K562 (cell line): ENCODE measurements at regions not wholly inside any gene's neighbourhood (a gene's known extent, or its start where the extent isn't known, plus 50 kb on each side); places are given as distances from the start of the nearest gene placed in this dataset.

Experiments
- ATAC-seq: fragments of 200-7000 bp; cut with Tn5 transposase; 3 replicates; pipeline ENCODE4 v1.9.1; 2020; ENCODE audit warnings: moderate library complexity
- BruUV-seq: library from RNA; stranded (reverse); fragments of 400-500 nt; replicated peaks from 2 replicates; lab custom pipeline; 2021; lab: Mats Ljungman, UMichigan
- CTCF ChIA-PET: fragments of 300-600 bp; formaldehyde crosslinking; extraction: SDS; loops from one replicate; lab custom pipeline; 2021; ENCODE audit warnings: low intra/inter-chr PET ratio; lab: Yijun Ruan, JAX
- POLR2A ChIA-PET: fragments of 300-600, 350-650 bp; sonication (Branson Sonifier 250); formaldehyde crosslinking; extraction: SDS; loops from one replicate; lab custom pipeline; 2021; ENCODE audit warnings: antibody characterized with exemption, inconsistent platforms; lab: Yijun Ruan, JAX
- DNase-seq, 4 experiments: peaks; one replicate each; pipeline versions ENCODE4 v3.0.0 to v3.0.0-alpha.2; 2011 to 2018; ENCODE audit warnings: low spot score in 3 of 4, mixed read lengths in 3 of 4; ENCODE audit errors: extremely low read depth in 1 of 4
- FAIRE-seq: peaks from 2 replicates; lab custom pipeline; 2011; peaks lifted over from hg19 to GRCh38; lab: Jason Lieb, UNC
- H2AFZ ChIP-seq: 2 replicates; pipeline ENCODE4 v1.6.0; 2011; ENCODE audit warnings: low read depth, low read length, control low read depth, inconsistent platforms
- H3K27ac ChIP-seq: fragments of 200-600 bp; 3 replicates; pipeline ENCODE4 v1.8.0; 2011; ENCODE audit warnings: low read depth, mild to moderate bottlenecking, control low read depth, inconsistent platforms, low read length, moderate library complexity, mixed read lengths; ENCODE audit errors: extremely low read depth
- H3K27me3 ChIP-seq, 2 experiments: fragments of 300-600 bp in 1 of 2; 2 replicates in 1 of 2; 3 replicates in 1 of 2; pipeline versions ENCODE4 v1.6.0 to v1.8.0; 2011; ENCODE audit warnings: inconsistent platforms in 2 of 2, low read length in 2 of 2, mild to moderate bottlenecking in 1 of 2, mixed read lengths in 1 of 2, moderate library complexity in 1 of 2; ENCODE audit not compliant: control insufficient read depth in 2 of 2, insufficient read depth in 2 of 2
- H3K36me3 ChIP-seq: fragments of 300-600 bp; 3 replicates; pipeline ENCODE4 v1.8.0; 2011; ENCODE audit warnings: mild to moderate bottlenecking, low read length, inconsistent platforms; ENCODE audit not compliant: control insufficient read depth, insufficient read depth
- H3K4me1 ChIP-seq, 2 experiments: fragments of 200-600 bp in 1 of 2; replicated peaks in 1 of 2; 2 replicates in 1 of 2; 3 replicates in 1 of 2; pipeline versions ENCODE4 v1.5.1 to v1.8.0; 2011; ENCODE audit warnings: inconsistent platforms in 2 of 2, low read length in 2 of 2, mild to moderate bottlenecking in 1 of 2, mixed read lengths in 1 of 2, moderate library complexity in 1 of 2; ENCODE audit not compliant: control insufficient read depth in 2 of 2, insufficient read depth in 2 of 2
- H3K4me2 ChIP-seq: 2 replicates; pipeline ENCODE4 v1.6.1; 2011; ENCODE audit warnings: low read length, control low read depth, inconsistent platforms, mixed read lengths; ENCODE audit not compliant: insufficient read depth
- H3K4me3 ChIP-seq: fragments of 200-600 bp; sonication (generic), shearing (Covaris generic); 2 replicates; pipeline ENCODE4 v1.5.1; 2016; ENCODE audit warnings: control low read depth, inconsistent platforms
- H3K79me2 ChIP-seq: fragments of 200-600 bp; 3 replicates; pipeline ENCODE4 v1.8.0; 2011; ENCODE audit warnings: low read length, inconsistent platforms; ENCODE audit not compliant: control insufficient read depth, insufficient read depth
- H3K9ac ChIP-seq, 2 experiments: 2 replicates each; pipeline versions ENCODE4 v1.6.0 to v1.6.1; 2011; ENCODE audit warnings: low read depth in 2 of 2, low read length in 2 of 2, control low read depth in 1 of 2, inconsistent platforms in 1 of 2, mild to moderate bottlenecking in 1 of 2, mixed read lengths in 1 of 2; ENCODE audit not compliant: insufficient read depth in 1 of 2
- H3K9me1 ChIP-seq: one replicate; pipeline ENCODE4 v1.6.0; 2011; ENCODE audit warnings: inconsistent platforms, mild to moderate bottlenecking, low read length, moderate library complexity; ENCODE audit not compliant: control insufficient read depth, insufficient read depth
- H3K9me3 ChIP-seq: replicated peaks from 2 replicates; pipeline ENCODE4 v1.5.1; 2011; ENCODE audit warnings: low read depth, low read length, inconsistent platforms; ENCODE audit not compliant: control insufficient read depth, insufficient read depth
- H4K20me1 ChIP-seq: replicated peaks from 2 replicates; pipeline ENCODE4 v1.6.1; 2011; ENCODE audit warnings: low read length, inconsistent platforms, mixed read lengths; ENCODE audit not compliant: control insufficient read depth, insufficient read depth
- CCNT2 ChIP-seq: IDR thresholded peaks from 2 replicates; pipeline ENCODE4 v1.6.1; 2011; ENCODE audit warnings: borderline replicate concordance, low read depth, mild to moderate bottlenecking, moderate library complexity, mixed read lengths, low read length; ENCODE audit not compliant: insufficient read length; ENCODE audit errors: extremely low read depth
- NR2C2 ChIP-seq, 2 experiments: fragments of 200-800 bp in 1 of 2; sonication (Bioruptor generic) in 1 of 2; sonication (generic) in 1 of 2; formaldehyde crosslinking in 1 of 2; IDR thresholded peaks; 2 replicates each; pipeline versions ENCODE4 v1.6.1 to v1.8.0; 2016 to 2022; ENCODE audit warnings: mild to moderate bottlenecking in 1 of 2, missing compliant biosample characterization in 1 of 2, missing genetic modification characterization in 1 of 2, missing genetic modification reagents in 1 of 2
- PCBP1 ChIP-seq: fragments of 200-400 bp; formaldehyde crosslinking; IDR thresholded peaks from 2 replicates; pipeline ENCODE4 v1.6.1; 2018; ENCODE audit warnings: mild to moderate bottlenecking, low read depth, low read length; ENCODE audit not compliant: poor library complexity, severe bottlenecking
- POLR2A ChIP-seq: fragments of 450-650 bp; conservative IDR thresholded peaks from 2 replicates; pipeline ENCODE4 v1.6.1; 2016
- PTBP1 ChIP-seq: fragments of 200-400 bp; formaldehyde crosslinking; IDR thresholded peaks from 2 replicates; pipeline ENCODE4 v1.6.1; 2017; ENCODE audit warnings: low read depth, low read length
- TEAD4 ChIP-seq, 2 experiments: sonication (generic) in 1 of 2; formaldehyde crosslinking in 1 of 2; IDR thresholded peaks; 2 replicates each; pipeline versions ENCODE4 v1.6.1 to v1.8.0; 2012 to 2022; ENCODE audit warnings: borderline replicate concordance in 1 of 2, inconsistent platforms in 1 of 2, low read length in 1 of 2, mild to moderate bottlenecking in 1 of 2, missing genetic modification reagents in 1 of 2
- ZKSCAN1 ChIP-seq: fragments of 150-350 bp; IDR thresholded peaks from 2 replicates; pipeline ENCODE4 v1.6.1; 2016; ENCODE audit warnings: low read depth, low read length
- ZNF24 ChIP-seq: fragments of 450-650 bp; IDR thresholded peaks from 2 replicates; pipeline ENCODE4 v1.6.1; 2016
- ZNF445 ChIP-seq: fragments of 250-450 bp; sonication (Bioruptor Pico); IDR thresholded peaks from 2 replicates; pipeline ENCODE4 v1.4.0; 2020; ENCODE audit warnings: low read depth, mild to moderate bottlenecking, moderate library complexity
- WGBS: fragments of 100-300 bp; shearing (Covaris generic); methylation state at CpG from one replicate; pipeline ENCODE4 v1.1.6; 2016; ENCODE audit warnings: low coverage, mixed read lengths; ENCODE audit not compliant: insufficient coverage; ENCODE audit errors: missing lambda C conversion rate; 5-methylcytosine and 5-hydroxymethylcytosine counted together
- in situ Hi-C: fragments of 300-500 bp; cut with MboI; formaldehyde crosslinking; loops from 4 replicates; pipeline ENCODE4 v1.15.0; 2018; ENCODE audit warnings: inconsistent platforms, mixed read lengths
- intact Hi-C: fragments of 100-400 bp; cut with micrococcal nuclease; formaldehyde crosslinking; loops from 2 replicates; pipeline ENCODE4 v1.14.2; 2022
- TF ChIP-seq, protein P1 (sequence below): conservative IDR thresholded peaks from 2 replicates; pipeline ENCODE4 v1.6.1; 2011; ENCODE audit warnings: low read depth, mild to moderate bottlenecking, low read length; ENCODE audit not compliant: control insufficient read depth

DNA sequence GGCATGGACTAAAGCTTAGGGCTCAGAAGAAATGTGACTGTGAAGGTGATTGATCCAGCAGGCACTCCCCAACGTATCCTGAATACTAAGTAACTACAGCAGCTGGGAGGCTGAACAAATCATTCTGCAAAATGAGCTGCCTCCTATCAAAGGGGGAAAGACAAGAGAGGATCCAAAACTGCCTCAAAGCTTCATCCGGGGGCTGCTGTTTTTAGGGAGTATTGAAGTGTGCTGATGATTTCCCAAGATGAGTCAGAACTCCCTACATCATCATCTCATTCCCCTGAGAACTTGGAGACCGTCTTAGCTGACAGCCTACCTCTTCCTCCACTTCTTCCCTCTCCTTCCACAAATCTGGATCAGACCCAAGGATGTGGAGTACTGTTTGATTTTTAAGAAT lies 108.4 kb upstream of the GRAMD1B start:
- no TSS peak for BruUV-seq
- in situ Hi-C loops = no loop called here
- Histone ChIP-seq H4K20me1 (no peaks in the 10 kb centered on the region), H3K9me3 (no peaks in the 10 kb centered on the region), H3K4me3 (no peak overlapping the region), H3K9me1 (no peaks in the 10 kb centered on the region), H3K27me3 (no peaks in the 10 kb centered on the region), H3K9ac (no peak overlapping the region), H3K36me3 (no peaks in the 10 kb centered on the region), H3K27ac (no peak overlapping the region), H2AFZ (no peak overlapping the region), H3K4me1 (no peaks in the 10 kb centered on the region), H3K4me2 (no peak overlapping the region), H3K79me2 (no peaks in the 10 kb centered on the region)
- intact Hi-C loops = no loop called here
- TF ChIP-seq PTBP1 (no peak), ZNF445 (CRISPR knock-in tag) (no peak), CCNT2 (no peak), POLR2A (no peak), TEAD4 (IDR thresholded peaks at IDR 0.05; ENCODE audit: low read length) (no peak), TEAD4 (CRISPR knock-in tag; IDR thresholded peaks at IDR 0.05; ENCODE audit: borderline replicate concordance) (no peak), PCBP1 (no peak), ZNF24 (no peak), NR2C2 (CRISPR knock-in tag; IDR thresholded peaks at IDR 0.05) (no peak), NR2C2 (tag; IDR thresholded peaks at IDR 0.05) (no peak), ZKSCAN1 (no peak)
- TF ChIP-seq, protein P1, sequence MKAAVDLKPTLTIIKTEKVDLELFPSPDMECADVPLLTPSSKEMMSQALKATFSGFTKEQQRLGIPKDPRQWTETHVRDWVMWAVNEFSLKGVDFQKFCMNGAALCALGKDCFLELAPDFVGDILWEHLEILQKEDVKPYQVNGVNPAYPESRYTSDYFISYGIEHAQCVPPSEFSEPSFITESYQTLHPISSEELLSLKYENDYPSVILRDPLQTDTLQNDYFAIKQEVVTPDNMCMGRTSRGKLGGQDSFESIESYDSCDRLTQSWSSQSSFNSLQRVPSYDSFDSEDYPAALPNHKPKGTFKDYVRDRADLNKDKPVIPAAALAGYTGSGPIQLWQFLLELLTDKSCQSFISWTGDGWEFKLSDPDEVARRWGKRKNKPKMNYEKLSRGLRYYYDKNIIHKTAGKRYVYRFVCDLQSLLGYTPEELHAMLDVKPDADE = no peak
- FAIRE-seq = no peak
- ChIA-PET POLR2A (interaction anchor here (0.6 kb wide), 1 partner anchor 147 kb away, joined by 4 read pairs; no protein-coding TSS in a partner anchor), CTCF (no interaction called here)
- no peak for ATAC-seq
- 3% methylated on average over 3 of the region's 3 CpGs for WGBS
- no peak for DNase-seq
